Mesendoderm (in vitro differentiated cells): ENCODE measurements at regions not wholly inside any gene's neighbourhood (a gene's known extent, or its start where the extent isn't known, plus 50 kb on each side); places are given as distances from the start of the nearest gene placed in this dataset. TPM values are rescaled to one million over a fixed set of nuclear protein-coding genes. Genes with fewer than 3 reads are reported as not detected.
"Not testable (repeated sequence)": the region's sequence is repeated elsewhere in the genome, so short reads cannot be mapped to it uniquely, and the experiment has no call there.

Experiments used
- DNase-seq: peaks from one replicate; pipeline ENCODE4 v3.0.0; 2013
- H2AK5ac ChIP-seq: 2 replicates; pipeline ENCODE4 v1.6.1; 2013; ENCODE audit warnings: low read length, inconsistent platforms
- H2BK120ac ChIP-seq: 2 replicates; pipeline ENCODE4 v1.6.1; 2013; ENCODE audit warnings: low read depth, mild to moderate bottlenecking, low read length, moderate library complexity, mixed read lengths
- H2BK15ac ChIP-seq: replicated peaks from 2 replicates; pipeline ENCODE4 v1.6.1; 2013; ENCODE audit warnings: low read depth, mild to moderate bottlenecking, moderate library complexity
- H2BK5ac ChIP-seq: 2 replicates; pipeline ENCODE4 v1.6.1; 2013; ENCODE audit warnings: low read length, inconsistent platforms
- H3K18ac ChIP-seq: 2 replicates; pipeline ENCODE4 v1.6.1; 2013; ENCODE audit warnings: mild to moderate bottlenecking, low read length, mixed read lengths
- H3K23ac ChIP-seq: one replicate; pipeline ENCODE4 v1.6.1; 2013; ENCODE audit warnings: low read length
- H3K27ac ChIP-seq: 2 replicates; pipeline ENCODE4 v1.5.1; 2013; ENCODE audit warnings: low read depth, mild to moderate bottlenecking, inconsistent platforms, low read length, moderate library complexity
- H3K27me3 ChIP-seq: 2 replicates; pipeline ENCODE4 v1.6.1; 2013; ENCODE audit warnings: low read length, control low read depth, mild to moderate bottlenecking, inconsistent platforms; ENCODE audit not compliant: insufficient read depth, poor library complexity
- H3K36me3 ChIP-seq: 2 replicates; pipeline ENCODE4 v1.6.1; 2013; ENCODE audit warnings: low read length, inconsistent platforms; ENCODE audit not compliant: control insufficient read depth, insufficient read depth
- H3K4ac ChIP-seq: one replicate; pipeline ENCODE4 v1.6.1; 2013; ENCODE audit warnings: low read depth, mild to moderate bottlenecking, low read length, moderate library complexity
- H3K4me1 ChIP-seq: 2 replicates; pipeline ENCODE4 v1.6.1; 2013; ENCODE audit warnings: low read depth, low read length, inconsistent platforms; ENCODE audit not compliant: control insufficient read depth
- H3K4me2 ChIP-seq: 2 replicates; pipeline ENCODE4 v1.6.1; 2013; ENCODE audit warnings: low read length
- H3K4me3 ChIP-seq: 2 replicates; pipeline ENCODE4 v1.5.1; 2013; ENCODE audit warnings: mild to moderate bottlenecking, low read length
- H3K56ac ChIP-seq: one replicate; pipeline ENCODE4 v1.6.1; 2013; ENCODE audit warnings: low read length
- H3K79me1 ChIP-seq: 2 replicates; pipeline ENCODE4 v1.6.1; 2013; ENCODE audit warnings: low read length, inconsistent platforms
- H3K79me2 ChIP-seq: 2 replicates; pipeline ENCODE4 v1.6.1; 2013; ENCODE audit warnings: mild to moderate bottlenecking, low read length; ENCODE audit not compliant: control insufficient read depth, insufficient read depth
- H3K9ac ChIP-seq: 2 replicates; pipeline ENCODE4 v1.6.1; 2013; ENCODE audit warnings: low read length, inconsistent platforms
- H4K5ac ChIP-seq: one replicate; pipeline ENCODE4 v1.6.1; 2013; ENCODE audit warnings: low read length
- H4K8ac ChIP-seq: one replicate; pipeline ENCODE4 v1.6.1; 2013; ENCODE audit warnings: low read depth, mild to moderate bottlenecking, control low read depth, low read length, moderate library complexity
- WGBS: extraction: QIAGEN DNeasy Blood & Tissue Kit; methylation state at CpG from one replicate; pipeline ENCODE4 v1.1.7; 2013; ENCODE audit warnings: low lambda C conversion rate, missing lambda C conversion rate; ENCODE audit not compliant: insufficient coverage; ENCODE audit errors: extremely low coverage; 5-methylcytosine and 5-hydroxymethylcytosine counted together
- small RNA-seq: library from polyadenylated mRNA; stranded (forward); fragments of <200 nt; extraction: miRNeasy Mini kit (QIAGEN cat#:217004); gene quantifications from one replicate; pipeline ENCODE3, GENCODE V24; 2013; ENCODE audit not compliant: insufficient read depth

DNA sequence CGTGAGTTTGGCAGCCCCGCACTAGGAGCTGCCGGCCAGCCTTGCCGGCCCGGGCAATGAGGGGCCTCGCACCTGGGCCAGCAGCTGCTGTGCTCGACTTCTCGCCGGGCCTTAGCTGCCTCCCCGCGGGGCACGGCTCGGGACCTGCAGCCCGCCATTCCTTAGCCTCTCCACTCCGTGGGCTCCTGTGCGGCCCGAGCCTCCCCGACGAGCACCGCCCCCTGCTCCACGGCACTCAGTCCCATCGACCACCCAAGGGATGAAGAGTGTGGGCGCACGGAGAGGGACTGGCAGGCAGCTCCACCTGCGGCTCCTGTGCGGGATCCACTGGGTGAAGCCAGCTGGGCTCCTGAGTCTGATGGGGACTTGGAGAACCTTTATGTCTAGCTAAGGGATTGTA, 51.4 kb upstream of the CLEC6A start:
- not testable (repeated sequence) for H3K27me3 ChIP-seq, H3K4ac ChIP-seq, H3K79me1 ChIP-seq, H4K5ac ChIP-seq, H2AK5ac ChIP-seq, H2BK15ac ChIP-seq, H3K56ac ChIP-seq, H3K23ac ChIP-seq, H3K36me3 ChIP-seq, H4K8ac ChIP-seq, DNase-seq, H3K4me2 ChIP-seq, H3K18ac ChIP-seq, H3K4me3 ChIP-seq, H2BK120ac ChIP-seq, H3K4me1 ChIP-seq, H3K27ac ChIP-seq, H2BK5ac ChIP-seq, H3K9ac ChIP-seq, H3K79me2 ChIP-seq
- no CpG with 5 or more reads among the region's 26 CpGs for WGBS

Small RNAs in the stretch of these regions (small RNA-seq; reads per million reads assigned to genes)
- not detected for gene AC092745.3
